Lower leg skin (tissue), 3 donors: ENCODE measurements at regions not wholly inside any gene's neighbourhood (a gene's known extent, or its start where the extent isn't known, plus 50 kb on each side); places are given as distances from the start of the nearest gene placed in this dataset.

Experiments used
- POLR2A ChIP-seq, 2 donors: fragments of 450-650 bp; IDR thresholded peaks; one replicate each; pipeline ENCODE4 v1.6.1; 2016 to 2017; ENCODE audit warnings: antibody characterized with exemption in 2 of 2, mild to moderate bottlenecking in 1 of 2, moderate library complexity in 1 of 2
- TF ChIP-seq, protein P1 (sequence below), 3 donors: fragments of 450-650 bp; IDR thresholded peaks; one replicate each; pipeline ENCODE4 v1.5.1; 2016; ENCODE audit warnings: antibody characterized with exemption in 3 of 3, mild to moderate bottlenecking in 3 of 3, moderate library complexity in 2 of 3

DNA sequence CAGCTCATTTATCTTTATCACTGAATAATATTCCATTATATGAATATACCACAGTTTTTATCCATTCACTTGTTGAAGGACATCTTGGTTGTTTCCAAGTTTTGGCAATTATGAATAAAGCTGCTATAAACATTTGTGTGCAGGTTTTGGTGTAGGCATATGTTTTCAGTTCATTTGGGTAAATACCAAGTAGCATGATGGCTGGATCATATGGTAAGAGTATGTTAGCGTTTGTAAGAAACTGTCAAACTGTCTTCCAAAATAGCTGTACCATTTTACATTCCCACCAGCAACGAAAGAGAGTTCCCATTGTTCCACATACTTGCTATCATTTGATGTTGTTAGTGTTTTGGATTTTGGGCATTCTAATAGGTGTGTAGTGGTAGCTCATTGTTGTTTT is 72.0 kb upstream of the GOLGA8J start:
- TF ChIP-seq, protein P1, sequence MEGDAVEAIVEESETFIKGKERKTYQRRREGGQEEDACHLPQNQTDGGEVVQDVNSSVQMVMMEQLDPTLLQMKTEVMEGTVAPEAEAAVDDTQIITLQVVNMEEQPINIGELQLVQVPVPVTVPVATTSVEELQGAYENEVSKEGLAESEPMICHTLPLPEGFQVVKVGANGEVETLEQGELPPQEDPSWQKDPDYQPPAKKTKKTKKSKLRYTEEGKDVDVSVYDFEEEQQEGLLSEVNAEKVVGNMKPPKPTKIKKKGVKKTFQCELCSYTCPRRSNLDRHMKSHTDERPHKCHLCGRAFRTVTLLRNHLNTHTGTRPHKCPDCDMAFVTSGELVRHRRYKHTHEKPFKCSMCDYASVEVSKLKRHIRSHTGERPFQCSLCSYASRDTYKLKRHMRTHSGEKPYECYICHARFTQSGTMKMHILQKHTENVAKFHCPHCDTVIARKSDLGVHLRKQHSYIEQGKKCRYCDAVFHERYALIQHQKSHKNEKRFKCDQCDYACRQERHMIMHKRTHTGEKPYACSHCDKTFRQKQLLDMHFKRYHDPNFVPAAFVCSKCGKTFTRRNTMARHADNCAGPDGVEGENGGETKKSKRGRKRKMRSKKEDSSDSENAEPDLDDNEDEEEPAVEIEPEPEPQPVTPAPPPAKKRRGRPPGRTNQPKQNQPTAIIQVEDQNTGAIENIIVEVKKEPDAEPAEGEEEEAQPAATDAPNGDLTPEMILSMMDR (IDR thresholded peaks at IDR 0.05) = no peak
- no peak for TF ChIP-seq POLR2A (IDR thresholded peaks at IDR 0.05)
